ENCODE measurements at regions not wholly inside any gene's neighbourhood (a gene's known extent, or its start where the extent isn't known, plus 50 kb on each side); places are given as distances from the start of the nearest gene placed in this dataset.

- TF ChIP-seq ZNF318 (IDR thresholded peaks at IDR 0.05; ENCODE audit: borderline replicate concordance in 1 of 2, low read depth in 1 of 2) (no peak), ZNF134 (CRISPR knock-in tag; conservative IDR thresholded peaks at IDR 0.05) (no peak), AFF4 (CRISPR knock-in tag; IDR thresholded peaks at IDR 0.05) (no peak), CHD7 (IDR thresholded peaks at IDR 0.05; ENCODE audit: low read depth, low read length) (no peak)
These were observed 1307.4 kb downstream of the SLITRK5 start (continued) for GRCh38 chr13:88978607-88979006.

Data from K562 (cell line).